ENCODE measurements at regions not wholly inside any gene's neighbourhood (a gene's known extent, or its start where the extent isn't known, plus 50 kb on each side); places are given as distances from the start of the nearest gene placed in this dataset.

- Histone ChIP-seq H3K9me3 (no peaks in the 10 kb centered on the region), H3K27me3 (replicated peaks; ENCODE audit: control insufficient read depth, insufficient read depth, low read length) (no peaks in the 10 kb centered on the region), H3K4me1 (no peaks in the 10 kb centered on the region), H3K36me3 (ENCODE audit: control insufficient read depth, insufficient read depth, low read length) (no peaks in the 10 kb centered on the region), H3K4me3 (ENCODE audit: low read depth, low read length) (no peak overlapping the region)
- no peak overlapping the region for H3K4me3 Mint-ChIP-seq (ENCODE audit: unreplicated experiment)
- TF ChIP-seq, protein P1, sequence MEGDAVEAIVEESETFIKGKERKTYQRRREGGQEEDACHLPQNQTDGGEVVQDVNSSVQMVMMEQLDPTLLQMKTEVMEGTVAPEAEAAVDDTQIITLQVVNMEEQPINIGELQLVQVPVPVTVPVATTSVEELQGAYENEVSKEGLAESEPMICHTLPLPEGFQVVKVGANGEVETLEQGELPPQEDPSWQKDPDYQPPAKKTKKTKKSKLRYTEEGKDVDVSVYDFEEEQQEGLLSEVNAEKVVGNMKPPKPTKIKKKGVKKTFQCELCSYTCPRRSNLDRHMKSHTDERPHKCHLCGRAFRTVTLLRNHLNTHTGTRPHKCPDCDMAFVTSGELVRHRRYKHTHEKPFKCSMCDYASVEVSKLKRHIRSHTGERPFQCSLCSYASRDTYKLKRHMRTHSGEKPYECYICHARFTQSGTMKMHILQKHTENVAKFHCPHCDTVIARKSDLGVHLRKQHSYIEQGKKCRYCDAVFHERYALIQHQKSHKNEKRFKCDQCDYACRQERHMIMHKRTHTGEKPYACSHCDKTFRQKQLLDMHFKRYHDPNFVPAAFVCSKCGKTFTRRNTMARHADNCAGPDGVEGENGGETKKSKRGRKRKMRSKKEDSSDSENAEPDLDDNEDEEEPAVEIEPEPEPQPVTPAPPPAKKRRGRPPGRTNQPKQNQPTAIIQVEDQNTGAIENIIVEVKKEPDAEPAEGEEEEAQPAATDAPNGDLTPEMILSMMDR (IDR thresholded peaks at IDR 0.05; ENCODE audit: insufficient read depth in 1 of 2, low read depth in 1 of 2, low read length in 1 of 2, severe bottlenecking in 1 of 2, unreplicated experiment in 1 of 2) = no peak
- no peaks in the 10 kb centered on the region for H3K36me3 Mint-ChIP-seq (ENCODE audit: insufficient read depth, unreplicated experiment)
- ChIA-PET POLR2A (no interaction called here), CTCF (interaction anchor here (0.5 kb wide), 1 partner anchor 13 kb away, joined by 3 read pairs; no protein-coding TSS in a partner anchor)
- no peak overlapping the region for H3K27ac Mint-ChIP-seq (ENCODE audit: unreplicated experiment)
- H3K9me3 Mint-ChIP-seq (ENCODE audit: unreplicated experiment) = no peaks in the 10 kb centered on the region
- H3K4me1 Mint-ChIP-seq (ENCODE audit: low read depth, unreplicated experiment) = no peaks in the 10 kb centered on the region
- intact Hi-C loops (cut with micrococcal nuclease; ENCODE audit: unreplicated experiment) = no loop called here
- no TSS peak for BruUV-seq (replicated peaks)
- H3K27me3 Mint-ChIP-seq (ENCODE audit: insufficient read depth, unreplicated experiment) = peaks cover 6% of the 10 kb centered on the region
- DNase-seq = no peak
Observed at GRCh38 chr20:3297079-3297378, 58.0 kb upstream of the SLC4A11 start.

- H3K9me3 ChIP-seq = no peaks in the 10 kb centered on the region
- H3K36me3 Mint-ChIP-seq (ENCODE audit: insufficient read depth, unreplicated experiment) = no peaks in the 10 kb centered on the region
- H3K36me3 ChIP-seq (ENCODE audit: control insufficient read depth, insufficient read depth, low read length) = no peaks in the 10 kb centered on the region
- H3K27me3 Mint-ChIP-seq (ENCODE audit: insufficient read depth, unreplicated experiment) = peaks cover 6% of the 10 kb centered on the region
- H3K4me3 Mint-ChIP-seq (ENCODE audit: unreplicated experiment) = no peak overlapping the region
- no TSS peak for BruUV-seq (replicated peaks)
- H3K4me1 ChIP-seq = no peaks in the 10 kb centered on the region
- DNase-seq = no peak
- no peak overlapping the region for H3K4me3 ChIP-seq (ENCODE audit: low read depth, low read length)
- H3K4me1 Mint-ChIP-seq (ENCODE audit: low read depth, unreplicated experiment) = no peaks in the 10 kb centered on the region
- intact Hi-C loops (cut with micrococcal nuclease; ENCODE audit: unreplicated experiment) = no loop called here
- no peaks in the 10 kb centered on the region for H3K9me3 Mint-ChIP-seq (ENCODE audit: unreplicated experiment)
- no peaks in the 10 kb centered on the region for H3K27me3 ChIP-seq (replicated peaks; ENCODE audit: control insufficient read depth, insufficient read depth, low read length)
- CTCF ChIA-PET = interaction anchor here (0.5 to 0.6 kb wide), 2 partner anchors 14 to 23 kb away, joined by 3 to 9 read pairs; no protein-coding TSS in a partner anchor
- TF ChIP-seq, protein P1 (IDR thresholded peaks at IDR 0.05; ENCODE audit: insufficient read depth in 1 of 2, low read depth in 1 of 2, low read length in 1 of 2, severe bottlenecking in 1 of 2, unreplicated experiment in 1 of 2) = no peak
- POLR2A ChIA-PET = interaction anchor here (0.6 kb wide), 1 partner anchor 141 kb away, joined by 3 read pairs; no protein-coding TSS in a partner anchor
- no peak overlapping the region for H3K27ac Mint-ChIP-seq (ENCODE audit: unreplicated experiment)
Observed at GRCh38 chr20:3296261-3297078, 57.5 kb upstream of the SLC4A11 start.

Data from Caco-2 (cell line).